ENCODE measurements at regions not wholly inside any gene's neighbourhood (a gene's known extent, or its start where the extent isn't known, plus 50 kb on each side); places are given as distances from the start of the nearest gene placed in this dataset.

- TF ChIP-seq CTCF (IDR thresholded peaks at IDR 0.05) = no peak
- TF ChIP-seq EP300 (IDR thresholded peaks at IDR 0.05) = no peak
- TF ChIP-seq POLR2A (IDR thresholded peaks at IDR 0.05) = no peak
Measured at GRCh38 chr10:131732631-131733127, 168.1 kb upstream of the PPP2R2D start.
